BE2C (cell line): ENCODE measurements at regions not wholly inside any gene's neighbourhood (a gene's known extent, or its start where the extent isn't known, plus 50 kb on each side); places are given as distances from the start of the nearest gene placed in this dataset.

ENCODE experiments used
- DNase-seq: peaks from one replicate; pipeline ENCODE4 v3.0.0-alpha.2; 2020
- H3K27me3 ChIP-seq: fragments of 250-450 bp; sonication (Bioruptor Pico); 2 replicates; pipeline ENCODE4 v1.5.1; 2020; ENCODE audit warnings: mild to moderate bottlenecking
- H3K36me3 ChIP-seq: fragments of 250-450 bp; sonication (Bioruptor Pico); 2 replicates; pipeline ENCODE4 v1.5.1; 2020; ENCODE audit warnings: mild to moderate bottlenecking
- H3K4me1 ChIP-seq: fragments of 250-450 bp; sonication (Bioruptor Pico); 2 replicates; pipeline ENCODE4 v1.5.1; 2020
- H3K4me3 ChIP-seq: 2 replicates; pipeline ENCODE4 v1.5.1; 2011; ENCODE audit warnings: low read depth, low read length
- H3K9me3 ChIP-seq: fragments of 250-450 bp; sonication (Bioruptor Pico); 2 replicates; pipeline ENCODE4 v1.5.1; 2020
- CTCF ChIP-seq: IDR thresholded peaks from 2 replicates; pipeline ENCODE4 v1.5.1; 2012; ENCODE audit warnings: mild to moderate bottlenecking, low read depth, low read length

- H3K4me1 ChIP-seq: no peaks in the 10 kb centered on the region
- H3K27me3 ChIP-seq: no peaks in the 10 kb centered on the region
- no peak for TF ChIP-seq CTCF
- H3K9me3 ChIP-seq: no peaks in the 10 kb centered on the region
- DNase-seq: no peak
- no peak overlapping the region for H3K4me3 ChIP-seq
- no peaks in the 10 kb centered on the region for H3K36me3 ChIP-seq
These were observed 173.7 kb upstream of the ID4 start for GRCh38 chr6:19663479-19663878.

DNA sequence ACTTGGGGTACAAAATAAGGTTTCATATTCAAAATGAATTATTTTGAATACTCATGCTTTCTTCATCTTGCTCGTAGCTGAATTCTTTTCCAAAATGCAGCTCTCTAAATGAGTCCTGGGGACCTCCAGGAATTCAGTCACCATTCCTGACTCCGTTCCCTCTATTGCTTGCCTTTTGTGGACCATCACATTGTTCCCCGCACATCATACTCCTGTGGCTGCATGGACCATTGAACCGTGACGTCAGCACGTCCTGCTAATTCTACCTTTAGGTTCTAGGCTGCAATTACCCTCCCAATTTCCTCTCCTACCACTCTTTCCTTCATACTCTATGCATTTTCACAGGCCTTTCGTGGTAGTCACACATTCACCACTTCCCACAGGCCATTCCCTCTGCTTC, 173.1 kb upstream of the ID4 start:
- Histone ChIP-seq H3K36me3 (no peaks in the 10 kb centered on the region), H3K27me3 (no peaks in the 10 kb centered on the region), H3K9me3 (no peaks in the 10 kb centered on the region), H3K4me3 (no peak overlapping the region), H3K4me1 (no peaks in the 10 kb centered on the region)
- no peak for TF ChIP-seq CTCF
- no peak for DNase-seq

GRCh38 chr6:19664878-19665612, 172.1 kb upstream of the ID4 start:
- no peaks in the 10 kb centered on the region for H3K9me3 ChIP-seq
- no peak for TF ChIP-seq CTCF
- no peak overlapping the region for H3K4me3 ChIP-seq
- H3K27me3 ChIP-seq: no peaks in the 10 kb centered on the region
- H3K4me1 ChIP-seq: no peaks in the 10 kb centered on the region
- no peak for DNase-seq
- no peaks in the 10 kb centered on the region for H3K36me3 ChIP-seq

- no peaks in the 10 kb centered on the region for H3K36me3 ChIP-seq
- H3K4me3 ChIP-seq: no peak overlapping the region
- TF ChIP-seq CTCF: no peak
- H3K9me3 ChIP-seq: no peaks in the 10 kb centered on the region
- H3K27me3 ChIP-seq: no peaks in the 10 kb centered on the region
- H3K4me1 ChIP-seq: no peaks in the 10 kb centered on the region
- DNase-seq: no peak
These were observed 171.6 kb upstream of the ID4 start for GRCh38 chr6:19665613-19665909.

GRCh38 chr6:19668710-19669109, 168.5 kb upstream of the ID4 start:
- no peak overlapping the region for H3K4me3 ChIP-seq
- no peaks in the 10 kb centered on the region for H3K27me3 ChIP-seq
- H3K9me3 ChIP-seq: no peaks in the 10 kb centered on the region
- TF ChIP-seq CTCF: no peak
- H3K4me1 ChIP-seq: no peaks in the 10 kb centered on the region
- no peak for DNase-seq
- no peaks in the 10 kb centered on the region for H3K36me3 ChIP-seq

DNA sequence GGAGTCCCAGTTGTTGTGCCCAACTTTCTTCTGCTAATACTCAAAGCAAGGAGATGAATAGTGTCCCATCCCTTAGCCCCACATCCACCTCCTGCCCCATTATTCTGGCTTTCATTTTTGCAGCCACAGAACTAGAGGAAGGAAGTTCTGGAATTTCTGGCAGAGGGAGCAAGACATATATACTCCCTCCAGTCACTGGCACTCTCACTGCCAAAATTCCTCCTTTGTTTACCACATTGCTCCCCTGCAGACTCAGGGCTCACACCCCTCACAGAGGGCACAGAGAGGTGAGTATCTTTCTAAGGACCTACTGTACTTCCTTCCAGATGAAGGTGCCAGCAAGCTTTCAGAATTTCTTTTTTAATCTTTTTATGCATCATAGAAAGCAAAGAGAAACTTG, 168.0 kb upstream of the ID4 start:
- Histone ChIP-seq H3K9me3 (no peaks in the 10 kb centered on the region), H3K36me3 (no peaks in the 10 kb centered on the region), H3K4me1 (no peaks in the 10 kb centered on the region), H3K4me3 (no peak overlapping the region), H3K27me3 (no peaks in the 10 kb centered on the region)
- no peak for DNase-seq
- TF ChIP-seq CTCF: no peak
